CD4-positive, alpha-beta T cell treated with Interferon alpha-2 for 1 hour (primary cell): ENCODE measurements at regions not wholly inside any gene's neighbourhood (a gene's known extent, or its start where the extent isn't known, plus 50 kb on each side); places are given as distances from the start of the nearest gene placed in this dataset.

Experiments
- DNase-seq, 2 donors: peaks; one replicate each; pipeline ENCODE4 v3.0.0-alpha.2; 2020 to 2022

DNA sequence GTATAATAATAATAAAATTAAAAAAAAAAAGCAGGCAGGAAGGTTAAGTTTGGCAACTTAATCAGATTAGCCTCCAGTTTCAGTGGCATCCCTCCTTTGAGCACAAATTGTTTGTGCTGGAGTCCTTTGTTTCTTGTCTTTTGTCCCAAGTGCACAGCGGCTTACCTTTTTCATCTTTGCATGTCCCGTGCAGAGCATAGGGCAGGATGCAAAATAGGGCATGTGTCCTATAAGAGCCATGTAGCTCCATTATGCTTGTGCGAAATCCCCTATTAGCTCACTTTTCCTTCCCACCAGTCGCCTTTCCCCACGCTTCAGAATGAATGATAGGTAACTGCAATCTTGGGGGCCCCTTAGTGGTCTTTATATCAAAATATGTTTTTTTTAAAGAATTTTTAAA, 216.8 kb downstream of the TSN start:
- no peak for DNase-seq

GRCh38 chr2:121974897-121975661, 219.6 kb downstream of the TSN start:
- DNase-seq: peak; percentile 19 to 67

DNA sequence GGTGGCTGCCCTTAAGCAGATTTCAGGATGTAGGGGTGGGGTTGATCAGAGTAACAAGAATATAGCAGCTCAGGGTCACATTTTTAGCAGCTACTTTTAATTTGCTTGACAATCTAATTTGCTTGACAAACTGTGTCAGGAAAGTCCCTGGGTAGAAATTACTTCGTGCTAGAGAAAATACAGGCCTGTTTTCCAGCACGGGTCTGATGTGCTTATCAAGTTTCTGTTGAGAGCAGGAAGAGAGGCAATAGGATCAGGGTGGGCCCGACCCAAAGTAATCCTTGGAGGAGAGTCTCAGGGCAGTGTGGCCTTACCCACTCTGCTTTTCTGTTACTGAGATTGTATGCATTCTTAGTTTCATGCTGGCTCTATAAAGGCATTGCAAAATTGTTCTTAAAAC, 221.5 kb downstream of the TSN start:
- no peak for DNase-seq

DNA sequence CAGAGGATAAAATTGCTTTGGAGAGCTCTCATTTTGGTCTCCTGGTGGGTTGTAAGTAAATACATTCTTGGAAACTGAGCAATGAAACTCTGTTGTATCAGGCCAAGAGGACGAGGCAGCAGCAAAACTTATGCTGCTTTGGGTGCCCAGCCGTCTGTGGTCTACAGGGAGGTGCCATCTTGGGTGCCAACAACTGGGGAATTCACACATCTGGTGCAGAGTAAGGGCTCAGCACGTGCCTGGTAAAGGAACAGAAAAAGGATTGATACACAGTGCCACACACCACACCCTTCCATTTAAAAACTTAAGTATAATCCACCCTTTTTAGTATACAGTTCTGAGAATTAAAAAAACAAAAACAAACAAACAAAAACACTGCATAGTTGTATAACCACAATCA, 221.9 kb downstream of the TSN start:
- DNase-seq: no peak

DNA sequence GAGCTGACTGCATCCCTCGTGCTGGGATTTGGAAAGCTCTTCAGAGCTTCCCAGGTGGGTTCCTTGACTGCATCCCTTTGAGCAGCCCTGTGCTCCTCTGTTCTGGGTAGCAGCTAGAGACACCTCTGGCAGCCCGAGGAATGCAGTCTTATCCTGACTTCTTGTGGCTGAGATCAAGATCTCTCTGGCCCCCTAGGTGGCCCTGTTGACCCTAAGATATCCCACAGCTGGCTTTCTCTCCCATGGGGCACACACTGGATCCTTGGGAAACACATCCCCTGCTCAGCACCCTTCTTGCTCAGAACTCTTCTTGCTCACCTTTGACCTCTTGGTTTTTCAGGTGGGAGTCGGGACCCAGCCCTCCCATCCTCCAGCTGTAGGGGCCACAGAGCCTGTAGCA, 237.2 kb downstream of the TSN start:
- DNase-seq: no peak

- DNase-seq: no peak
Measured at GRCh38 chr2:121993682-121994081, 238.2 kb downstream of the TSN start.

DNA sequence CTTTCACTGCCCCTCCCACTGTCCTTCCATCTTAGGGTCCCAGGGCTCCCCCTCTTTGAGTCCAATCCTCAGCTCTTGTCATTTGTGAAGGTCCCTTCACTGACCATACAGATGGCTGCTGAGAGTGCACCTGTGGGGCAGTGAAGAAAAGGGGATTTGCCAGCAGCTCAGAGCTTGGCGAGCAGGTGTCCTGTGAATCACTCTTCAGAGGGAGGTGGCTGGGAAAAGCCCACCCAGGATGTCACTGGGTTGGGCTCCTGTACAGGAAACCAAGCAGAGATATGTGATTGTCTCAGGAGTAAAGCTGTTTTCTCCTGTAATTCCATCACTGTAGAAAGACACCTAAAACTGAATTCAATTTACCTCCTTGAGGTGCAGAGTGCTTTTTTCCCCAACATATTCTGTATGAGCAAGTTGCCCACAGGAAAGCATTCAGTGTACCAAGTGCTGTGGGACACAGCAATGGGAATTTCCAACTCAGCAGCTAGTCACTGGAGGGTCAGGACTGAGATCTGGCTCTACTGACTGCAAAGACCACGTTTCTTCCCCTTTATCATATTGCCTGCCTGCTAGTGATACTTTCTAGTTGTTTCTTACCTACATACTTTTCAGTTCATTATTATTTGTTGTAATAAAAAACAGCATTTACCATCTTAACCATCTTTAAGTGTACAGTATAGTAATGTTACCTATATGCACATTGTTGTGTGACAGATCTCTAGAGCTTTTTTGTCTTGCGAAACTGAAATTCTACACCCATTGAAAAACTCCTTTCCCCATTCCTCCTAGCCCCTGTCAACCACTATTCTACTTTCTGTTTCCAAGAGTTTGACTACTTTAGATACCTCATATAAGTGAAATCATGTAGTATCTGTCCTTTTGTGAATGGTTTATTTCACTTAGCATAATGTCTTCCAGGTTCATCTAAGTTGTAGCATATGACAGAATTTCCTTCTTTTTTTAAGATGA, 239.1 kb downstream of the TSN start:
- DNase-seq: no peak

DNA sequence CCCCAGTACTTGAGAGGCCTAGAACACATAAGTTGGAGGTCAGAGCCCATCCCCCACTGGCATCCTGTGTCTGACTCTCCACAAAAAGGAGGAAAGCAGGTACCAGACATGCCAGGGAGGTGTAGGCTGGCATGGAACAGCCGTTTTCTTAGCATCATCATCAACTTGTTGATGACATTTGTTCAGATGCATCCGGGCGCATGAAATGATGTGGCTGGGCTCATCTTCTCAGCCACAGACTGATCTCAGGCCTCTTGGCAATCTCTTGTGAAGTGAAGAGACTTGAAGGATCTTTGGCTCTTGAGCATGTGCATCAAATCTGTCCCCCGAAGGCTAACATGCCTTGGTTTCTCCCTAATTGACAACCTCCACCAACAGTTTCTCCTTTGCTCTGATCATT, 243.3 kb downstream of the TSN start:
- DNase-seq: no peak

DNA sequence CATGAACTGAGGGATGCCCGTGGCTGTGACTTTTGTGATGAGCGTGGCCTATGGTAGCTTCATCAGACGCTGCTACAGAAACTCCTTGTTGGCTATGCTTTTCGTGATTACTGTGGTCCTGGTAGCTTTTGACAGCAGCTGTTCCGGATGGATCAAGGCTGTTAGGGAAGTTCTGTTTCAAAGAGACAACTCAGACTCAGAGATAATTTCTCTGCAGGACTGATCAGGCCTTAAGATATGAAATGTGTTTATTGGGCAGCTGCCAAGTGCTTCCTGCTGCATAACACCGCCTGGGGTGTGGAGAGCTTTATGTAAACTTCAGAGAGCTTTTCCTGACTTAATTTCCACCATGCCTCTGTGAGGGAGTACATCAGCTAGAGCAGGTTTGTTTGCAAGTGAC, 243.8 kb downstream of the TSN start:
- DNase-seq: no peak

DNA sequence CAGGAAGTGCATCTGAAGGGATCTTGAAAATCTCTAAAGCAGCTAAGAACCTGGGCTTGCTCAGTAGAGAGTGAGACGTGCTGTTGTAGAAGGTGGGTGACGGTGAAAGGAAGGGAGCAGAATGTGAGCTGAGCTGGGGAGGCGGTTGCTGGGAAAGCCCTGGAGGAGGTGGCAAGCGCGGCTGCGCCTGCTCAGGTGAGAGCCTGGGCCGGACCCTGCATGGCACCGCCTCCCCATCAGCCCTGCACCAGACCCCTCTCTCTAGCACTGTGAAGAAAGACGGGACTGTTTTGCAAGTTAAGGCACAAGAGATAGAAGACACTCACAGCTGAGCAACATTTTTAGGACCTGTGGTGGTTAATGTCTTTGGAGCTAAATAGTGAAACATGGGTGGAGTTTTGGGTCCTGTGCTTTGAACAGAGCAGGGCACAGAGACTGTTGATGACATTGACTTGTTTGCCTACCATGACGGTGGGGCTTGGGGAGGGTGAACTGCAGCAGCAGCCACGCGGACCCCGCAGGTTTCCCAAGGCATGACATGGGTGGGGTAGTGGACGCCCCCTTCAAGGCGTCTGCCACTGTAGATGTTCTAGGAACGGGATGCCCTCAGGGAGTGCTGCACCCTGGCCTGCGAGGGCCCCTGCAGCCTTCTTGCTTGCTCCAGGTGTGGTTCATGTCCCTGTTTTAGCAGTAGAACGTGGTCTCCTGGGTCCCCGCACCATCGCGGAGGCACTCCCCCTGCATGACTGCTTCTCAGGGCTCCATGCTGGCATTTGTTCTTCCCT, 245.3 kb downstream of the TSN start:
- DNase-seq: no peak

DNA sequence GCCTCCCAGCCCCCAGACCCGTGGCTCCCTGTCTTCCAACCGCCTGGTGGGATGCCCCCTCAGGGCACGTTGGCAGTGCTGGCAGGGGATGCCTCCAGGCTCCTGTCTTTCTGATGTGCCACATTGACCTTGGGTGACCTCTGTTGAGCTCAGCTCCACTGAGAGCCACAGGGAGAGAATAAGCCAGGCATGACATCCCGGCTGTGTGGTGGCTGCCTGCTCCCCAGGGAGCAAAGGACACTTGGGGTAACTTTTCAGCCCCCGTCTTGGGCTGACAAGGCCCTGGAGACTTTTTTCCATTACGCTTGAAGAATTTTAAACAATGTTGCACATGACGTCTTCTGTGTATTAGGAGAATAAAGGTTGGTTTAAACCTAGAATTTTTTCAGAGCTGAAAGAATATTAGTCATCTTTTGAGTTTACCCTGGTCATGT, 246.0 kb downstream of the TSN start:
- no peak for DNase-seq

GRCh38 chr2:122003196-122003940, 247.9 kb downstream of the TSN start:
- DNase-seq: no peak

- no peak for DNase-seq
Measured at GRCh38 chr2:122007126-122007525, 251.7 kb downstream of the TSN start.

GRCh38 chr2:122007577-122007976, 252.1 kb downstream of the TSN start:
- no peak for DNase-seq

DNA sequence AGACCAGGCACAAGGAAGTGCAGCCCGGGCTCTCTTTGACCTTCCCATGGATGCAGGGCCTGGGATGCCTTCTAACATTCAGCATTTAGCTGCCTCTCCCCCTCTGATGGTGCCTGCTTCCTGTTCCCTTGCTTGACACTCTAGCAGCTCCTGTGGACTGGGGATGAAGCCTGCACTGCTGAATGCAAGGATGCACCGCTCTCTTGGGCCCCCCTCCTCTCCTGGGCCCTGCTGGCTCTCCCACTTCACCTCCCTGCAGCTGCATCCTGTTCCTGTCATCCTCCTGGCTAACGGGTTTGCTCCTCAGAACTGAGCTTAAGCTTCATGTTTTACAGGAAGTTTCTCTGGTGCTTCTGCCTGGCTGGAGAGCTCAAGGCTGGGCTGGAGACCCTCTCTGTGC, 254.1 kb downstream of the TSN start:
- no peak for DNase-seq

DNA sequence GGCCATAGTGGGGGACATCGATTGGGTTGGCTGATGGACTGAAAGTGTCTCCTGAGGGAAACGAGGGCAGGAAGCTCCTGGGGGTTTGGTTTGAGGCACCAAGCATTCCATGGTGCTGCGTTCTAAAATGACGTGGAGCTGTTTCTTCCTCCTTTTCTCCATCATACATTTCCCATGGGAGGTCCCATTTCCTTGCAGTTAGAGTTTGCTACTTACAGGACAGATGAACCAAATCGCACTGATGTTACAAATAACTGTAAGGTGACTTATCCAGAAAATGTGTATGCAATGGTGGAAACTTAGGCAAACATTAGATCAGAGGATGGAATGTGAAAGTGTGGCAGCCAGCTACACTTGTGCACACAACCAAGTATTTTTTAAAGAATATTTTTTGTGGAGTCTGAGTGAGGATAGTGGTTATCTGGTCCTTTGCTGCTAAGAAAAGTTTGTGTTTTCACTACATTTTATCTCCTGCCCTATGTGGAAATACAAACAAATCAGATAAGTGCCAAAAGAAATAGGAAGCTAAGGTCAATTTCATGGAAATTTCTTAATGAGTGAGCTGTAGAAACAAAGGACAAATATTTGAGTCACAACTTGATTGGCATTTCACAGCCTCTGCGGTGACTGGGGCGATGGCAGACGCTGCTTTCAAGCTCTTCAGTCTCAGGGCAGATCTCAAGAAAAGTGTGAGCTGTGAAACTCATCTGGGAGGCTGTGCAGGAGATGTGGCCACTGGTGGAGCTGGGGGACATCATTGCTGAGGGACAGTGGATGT, 256.2 kb downstream of the TSN start:
- no peak for DNase-seq

GRCh38 chr2:122018736-122019135, 263.3 kb downstream of the TSN start:
- no peak for DNase-seq

DNA sequence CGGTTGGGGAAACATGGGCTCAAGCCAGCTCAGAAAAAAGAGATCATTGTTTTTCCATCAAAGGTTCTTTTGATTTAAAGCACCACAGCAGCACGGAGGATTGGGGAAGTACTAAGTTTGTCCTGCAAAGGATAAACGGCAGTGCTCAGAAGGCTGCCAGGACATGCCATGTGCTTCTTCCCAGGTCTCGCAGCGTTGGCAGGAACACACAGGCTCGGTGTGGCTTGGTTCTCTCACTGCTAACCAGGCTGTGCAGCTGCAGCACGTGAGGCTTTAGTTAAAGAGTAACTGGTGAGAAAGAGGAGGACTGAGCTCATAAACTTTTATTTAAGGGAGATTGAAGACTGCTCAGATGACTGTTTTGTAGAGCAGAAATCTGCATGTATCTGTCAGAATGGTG, 264.3 kb downstream of the TSN start:
- no peak for DNase-seq

- DNase-seq: no peak
Measured at GRCh38 chr2:122020377-122020776, 264.9 kb downstream of the TSN start.

GRCh38 chr2:122021941-122022340, 266.5 kb downstream of the TSN start:
- DNase-seq: no peak

GRCh38 chr2:122022531-122022930, 267.1 kb downstream of the TSN start:
- DNase-seq: no peak
